ENCODE measurements at regions not wholly inside any gene's neighbourhood (a gene's known extent, or its start where the extent isn't known, plus 50 kb on each side); places are given as distances from the start of the nearest gene placed in this dataset.

DNA sequence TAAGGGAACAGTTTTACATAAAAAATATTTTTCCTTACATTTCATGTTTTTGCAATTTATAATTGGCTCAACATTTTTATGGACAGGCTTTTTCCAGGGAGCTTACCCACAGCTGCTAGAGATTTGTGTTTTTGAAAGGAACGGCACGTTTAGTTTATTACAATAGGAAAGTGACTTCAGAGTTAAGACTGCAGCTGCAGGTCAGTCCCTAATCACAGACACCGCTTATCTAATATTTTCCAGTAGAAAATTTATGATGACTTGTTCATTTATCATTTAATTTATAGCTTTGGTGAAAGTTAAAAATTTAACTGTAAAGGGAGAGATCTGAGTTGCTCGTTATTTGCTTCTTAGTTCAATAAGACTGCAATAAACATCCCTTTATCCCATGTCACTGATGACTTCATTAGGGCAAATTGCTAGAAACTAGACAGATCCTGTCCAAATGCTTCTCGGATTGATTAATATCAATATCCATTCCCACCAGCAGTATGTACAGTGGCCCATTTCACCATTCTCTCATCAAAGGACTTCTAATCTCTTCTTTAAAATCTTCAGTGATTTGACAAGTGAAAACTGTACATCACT is 97.0 kb upstream of the ODAD2 start:
- no peak overlapping the region for H3K4me3 ChIP-seq (ENCODE audit: low read depth, low read length)
- H3K27me3 ChIP-seq (ENCODE audit: control insufficient read depth, insufficient read depth, low read length) = no peaks in the 10 kb centered on the region
- no peaks in the 10 kb centered on the region for H3K36me3 ChIP-seq (ENCODE audit: control insufficient read depth, insufficient read depth, low read length)
- TF ChIP-seq, protein P1, sequence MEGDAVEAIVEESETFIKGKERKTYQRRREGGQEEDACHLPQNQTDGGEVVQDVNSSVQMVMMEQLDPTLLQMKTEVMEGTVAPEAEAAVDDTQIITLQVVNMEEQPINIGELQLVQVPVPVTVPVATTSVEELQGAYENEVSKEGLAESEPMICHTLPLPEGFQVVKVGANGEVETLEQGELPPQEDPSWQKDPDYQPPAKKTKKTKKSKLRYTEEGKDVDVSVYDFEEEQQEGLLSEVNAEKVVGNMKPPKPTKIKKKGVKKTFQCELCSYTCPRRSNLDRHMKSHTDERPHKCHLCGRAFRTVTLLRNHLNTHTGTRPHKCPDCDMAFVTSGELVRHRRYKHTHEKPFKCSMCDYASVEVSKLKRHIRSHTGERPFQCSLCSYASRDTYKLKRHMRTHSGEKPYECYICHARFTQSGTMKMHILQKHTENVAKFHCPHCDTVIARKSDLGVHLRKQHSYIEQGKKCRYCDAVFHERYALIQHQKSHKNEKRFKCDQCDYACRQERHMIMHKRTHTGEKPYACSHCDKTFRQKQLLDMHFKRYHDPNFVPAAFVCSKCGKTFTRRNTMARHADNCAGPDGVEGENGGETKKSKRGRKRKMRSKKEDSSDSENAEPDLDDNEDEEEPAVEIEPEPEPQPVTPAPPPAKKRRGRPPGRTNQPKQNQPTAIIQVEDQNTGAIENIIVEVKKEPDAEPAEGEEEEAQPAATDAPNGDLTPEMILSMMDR (IDR thresholded peaks at IDR 0.05; ENCODE audit: insufficient read depth, low read length, severe bottlenecking) = no peak
- FAIRE-seq (no peak), DNase-seq (ENCODE audit: low read depth) (no peak)

DNA sequence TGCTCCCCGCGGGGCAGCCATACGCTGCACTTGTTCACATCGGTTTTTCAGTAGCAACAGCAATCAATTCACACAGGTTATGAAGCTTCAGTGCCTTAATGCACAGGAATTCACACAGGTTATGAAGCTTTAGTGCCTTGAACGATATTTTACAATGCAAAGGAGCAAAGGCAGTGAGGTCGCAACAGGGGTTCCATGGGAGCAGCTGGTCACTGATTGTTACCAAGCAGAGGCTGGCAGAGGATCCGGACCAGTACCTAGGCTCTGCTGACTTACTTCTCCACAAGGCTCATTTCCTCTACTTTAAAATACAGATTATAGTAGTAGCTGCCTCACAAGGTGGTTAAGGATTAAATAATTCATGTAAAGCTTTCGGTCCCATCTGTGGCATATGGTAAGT is 95.2 kb upstream of the ODAD2 start:
- TF ChIP-seq, protein P1 (IDR thresholded peaks at IDR 0.05; ENCODE audit: insufficient read depth, low read length, severe bottlenecking) = no peak
- H3K36me3 ChIP-seq (ENCODE audit: control insufficient read depth, insufficient read depth, low read length) = no peaks in the 10 kb centered on the region
- H3K4me3 ChIP-seq (ENCODE audit: low read depth, low read length) = no peak overlapping the region
- no peak for FAIRE-seq
- no peak for DNase-seq (ENCODE audit: low read depth)
- no peaks in the 10 kb centered on the region for H3K27me3 ChIP-seq (ENCODE audit: control insufficient read depth, insufficient read depth, low read length)

DNA sequence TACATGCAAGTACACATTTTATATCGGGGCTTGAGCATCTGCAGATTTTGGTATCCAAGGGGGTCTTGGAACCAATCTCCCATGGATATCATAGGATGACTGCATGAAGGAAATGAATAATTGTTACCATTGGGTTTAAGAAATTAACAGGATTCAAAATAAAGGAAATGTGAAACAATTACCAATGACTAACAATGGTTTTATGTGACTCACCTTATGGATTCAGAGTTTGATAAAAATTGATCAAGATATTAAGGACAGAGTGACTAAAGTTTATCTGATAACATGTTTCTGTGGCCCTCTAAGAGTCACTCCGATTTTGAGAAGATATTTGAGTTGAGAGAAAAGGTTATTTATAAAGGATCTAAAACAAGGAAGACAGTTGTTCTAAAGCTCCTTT is 93.0 kb upstream of the ODAD2 start:
- TF ChIP-seq, protein P1 (IDR thresholded peaks at IDR 0.05; ENCODE audit: insufficient read depth, low read length, severe bottlenecking) = no peak
- FAIRE-seq = no peak

DNA sequence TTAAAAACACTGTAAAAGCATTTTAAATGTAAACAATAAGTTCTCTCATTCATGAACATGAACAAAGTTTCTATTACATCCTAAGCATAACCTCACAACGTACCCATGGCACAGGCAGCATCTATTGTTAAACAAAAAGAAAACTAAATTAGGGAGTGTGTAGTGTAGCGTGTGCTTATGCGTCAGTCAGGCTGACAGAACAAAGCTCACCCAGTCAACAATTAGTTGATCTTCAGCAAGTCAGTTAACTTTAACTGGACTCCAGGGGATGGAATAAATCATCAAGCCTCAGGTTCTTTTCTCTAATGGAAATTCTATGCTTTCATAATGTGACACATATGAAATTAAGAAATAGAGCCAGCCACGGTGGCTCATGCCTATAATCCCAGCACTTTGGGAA is 91.6 kb upstream of the ODAD2 start:
- Histone ChIP-seq H3K36me3 (ENCODE audit: control insufficient read depth, insufficient read depth, low read length) (no peaks in the 10 kb centered on the region), H3K4me3 (ENCODE audit: low read depth, low read length) (no peak overlapping the region), H3K27me3 (ENCODE audit: control insufficient read depth, insufficient read depth, low read length) (no peaks in the 10 kb centered on the region)
- TF ChIP-seq, protein P1 (IDR thresholded peaks at IDR 0.05; ENCODE audit: insufficient read depth, low read length, severe bottlenecking) = no peak
- no peak for DNase-seq (ENCODE audit: low read depth)
- no peak for FAIRE-seq

More for the DNA sequence above, 93.0 kb upstream of the ODAD2 start:
- no peak overlapping the region for H3K4me3 ChIP-seq (ENCODE audit: low read depth, low read length)
- peak; percentile 5 for DNase-seq (ENCODE audit: low read depth)
- no peaks in the 10 kb centered on the region for H3K36me3 ChIP-seq (ENCODE audit: control insufficient read depth, insufficient read depth, low read length)
- no peaks in the 10 kb centered on the region for H3K27me3 ChIP-seq (ENCODE audit: control insufficient read depth, insufficient read depth, low read length)

DNA sequence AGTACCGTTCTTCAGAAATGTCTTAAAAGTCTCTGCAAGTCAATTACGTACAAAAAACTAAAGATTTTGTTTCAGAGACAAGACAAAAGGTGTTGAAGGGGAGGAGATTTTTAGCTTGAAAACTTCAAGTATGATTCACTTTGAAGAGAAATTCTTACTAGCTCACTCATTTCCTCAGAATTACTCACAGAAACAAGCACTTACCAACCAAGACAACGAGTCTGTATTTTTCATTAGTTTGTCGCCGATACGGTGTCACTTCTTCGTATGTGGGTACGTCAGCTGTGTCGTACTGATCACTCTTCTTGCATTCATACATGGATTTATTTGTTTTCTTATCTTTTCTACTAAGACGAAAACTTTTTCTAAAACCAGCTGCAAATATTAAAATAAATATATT is 90.6 kb upstream of the ODAD2 start:
- Histone ChIP-seq H3K27me3 (ENCODE audit: control insufficient read depth, insufficient read depth, low read length) (no peaks in the 10 kb centered on the region), H3K36me3 (ENCODE audit: control insufficient read depth, insufficient read depth, low read length) (no peaks in the 10 kb centered on the region), H3K4me3 (ENCODE audit: low read depth, low read length) (no peak overlapping the region)
- FAIRE-seq (no peak), DNase-seq (ENCODE audit: low read depth) (peak; percentile 78)
- TF ChIP-seq, protein P1 (IDR thresholded peaks at IDR 0.05; ENCODE audit: insufficient read depth, low read length, severe bottlenecking) = no peak

All from bronchial epithelial cell (primary cell).